Stimulated activated CD4-positive, alpha-beta T cell treated with anti-CD3 and anti-CD28 coated beads, Interleukin-12 subunit alpha, Interleukin-12 subunit beta, amount 100 ng/mL, for 4 hours (primary cell): ENCODE measurements at regions not wholly inside any gene's neighbourhood (a gene's known extent, or its start where the extent isn't known, plus 50 kb on each side); places are given as distances from the start of the nearest gene placed in this dataset.

Experiments
- DNase-seq: peaks from one replicate; pipeline ENCODE4 v3.0.0-alpha.2; 2020

GRCh38 chr4:129350834-129351721 is 255.1 kb downstream of the C4orf33 start:
- no peak for DNase-seq

GRCh38 chr4:129352480-129352879 is 256.5 kb downstream of the C4orf33 start:
- no peak for DNase-seq

GRCh38 chr4:129353490-129353889 is 257.5 kb downstream of the C4orf33 start:
- no peak for DNase-seq

GRCh38 chr4:129355031-129355430 is 259.1 kb downstream of the C4orf33 start:
- no peak for DNase-seq

- no peak for DNase-seq
These were observed 259.6 kb downstream of the C4orf33 start for GRCh38 chr4:129355516-129355915.

- no peak for DNase-seq
These were observed 262.6 kb downstream of the C4orf33 start for GRCh38 chr4:129358571-129358970.

- DNase-seq, result no peak
These were observed 263.5 kb downstream of the C4orf33 start for GRCh38 chr4:129359461-129359860.

- peak; percentile 8 for DNase-seq
These were observed 266.8 kb downstream of the C4orf33 start for GRCh38 chr4:129362691-129363274.

GRCh38 chr4:129364747-129365452 is 268.9 kb downstream of the C4orf33 start:
- DNase-seq, result no peak

- DNase-seq, result no peak
These were observed 273.5 kb downstream of the C4orf33 start for GRCh38 chr4:129369361-129370010.

- DNase-seq, result no peak
These were observed 275.1 kb downstream of the C4orf33 start for GRCh38 chr4:129371065-129371464.

GRCh38 chr4:129371926-129372325 is 276.0 kb downstream of the C4orf33 start:
- no peak for DNase-seq

- DNase-seq, result no peak
These were observed 281.3 kb downstream of the C4orf33 start for GRCh38 chr4:129377131-129377845.

GRCh38 chr4:129378364-129378763 is 282.4 kb downstream of the C4orf33 start:
- no peak for DNase-seq

- no peak for DNase-seq
These were observed 283.5 kb downstream of the C4orf33 start for GRCh38 chr4:129379429-129379828.

- no peak for DNase-seq
These were observed 289.0 kb downstream of the C4orf33 start for GRCh38 chr4:129384974-129385373.

- no peak for DNase-seq
These were observed 291.7 kb downstream of the C4orf33 start for GRCh38 chr4:129387666-129388065.

- DNase-seq, result no peak
These were observed 298.0 kb downstream of the C4orf33 start for GRCh38 chr4:129393976-129394375.

- no peak for DNase-seq
These were observed 298.7 kb downstream of the C4orf33 start for GRCh38 chr4:129394635-129395034.

- no peak for DNase-seq
These were observed 307.9 kb downstream of the C4orf33 start for GRCh38 chr4:129403848-129404247.

- DNase-seq, result no peak
These were observed 314.2 kb downstream of the C4orf33 start for GRCh38 chr4:129410115-129410514.

- DNase-seq, result no peak
These were observed 319.1 kb downstream of the C4orf33 start for GRCh38 chr4:129415004-129415403.

- no peak for DNase-seq
These were observed 324.7 kb downstream of the C4orf33 start for GRCh38 chr4:129420637-129421036.
